ENCODE measurements at regions not wholly inside any gene's neighbourhood (a gene's known extent, or its start where the extent isn't known, plus 50 kb on each side); places are given as distances from the start of the nearest gene placed in this dataset.
"Not testable (repeated sequence)": the region's sequence is repeated elsewhere in the genome, so short reads cannot be mapped to it uniquely, and the experiment has no call there.

DNA sequence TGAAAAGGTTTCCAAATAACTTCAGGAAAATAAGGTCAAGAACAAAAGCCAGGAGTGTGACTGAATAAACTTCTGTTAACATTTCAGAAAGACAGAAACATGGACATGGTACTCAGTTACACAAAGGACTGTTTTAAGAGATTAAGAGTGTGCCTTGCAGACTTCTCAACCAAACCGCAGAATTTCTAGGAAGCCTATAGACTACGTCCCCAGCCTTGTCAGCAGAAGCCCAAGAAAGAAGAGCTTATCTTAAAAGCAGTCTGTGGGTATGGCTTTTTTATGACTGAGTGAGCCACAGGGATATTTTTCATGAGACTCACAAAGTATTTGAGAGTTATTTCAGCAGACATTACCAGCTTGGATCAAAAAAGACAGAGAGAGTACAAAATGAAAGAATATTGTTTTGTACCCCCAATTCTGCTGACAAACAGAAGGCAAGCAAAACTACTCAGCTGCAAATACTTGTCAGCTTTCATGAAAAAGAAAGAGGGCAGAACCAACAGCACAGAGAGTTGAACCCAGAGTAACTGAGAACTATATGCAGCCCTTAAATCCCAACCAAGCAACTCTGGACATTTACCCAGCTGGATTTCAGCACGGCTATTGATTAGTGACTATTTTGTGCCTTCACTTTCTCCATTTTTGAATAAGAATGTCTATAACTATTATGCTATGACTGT is 711.0 kb upstream of the CTNND2 start:
- Histone ChIP-seq H3K27me3 (no peaks in the 10 kb centered on the region), H3K4me3 (no peak overlapping the region), H3K36me3 (no peaks in the 10 kb centered on the region), H3K27ac (no peak overlapping the region), H3K4me1 (ENCODE audit: insufficient read depth) (no peaks in the 10 kb centered on the region), H3K9me3 (no peaks in the 10 kb centered on the region)
- 67 to 80% (median 70%) methylated on average over 3 of the region's 3 CpGs for WGBS, 3 donors
- TF ChIP-seq EP300 (IDR thresholded peaks at IDR 0.05) (no peak), CTCF (IDR thresholded peaks at IDR 0.05) (no peak), POLR2A (IDR thresholded peaks at IDR 0.05) (no peak)
- intact Hi-C loops (cut with DNase I): no loop called here
- no peak for DNase-seq

DNA sequence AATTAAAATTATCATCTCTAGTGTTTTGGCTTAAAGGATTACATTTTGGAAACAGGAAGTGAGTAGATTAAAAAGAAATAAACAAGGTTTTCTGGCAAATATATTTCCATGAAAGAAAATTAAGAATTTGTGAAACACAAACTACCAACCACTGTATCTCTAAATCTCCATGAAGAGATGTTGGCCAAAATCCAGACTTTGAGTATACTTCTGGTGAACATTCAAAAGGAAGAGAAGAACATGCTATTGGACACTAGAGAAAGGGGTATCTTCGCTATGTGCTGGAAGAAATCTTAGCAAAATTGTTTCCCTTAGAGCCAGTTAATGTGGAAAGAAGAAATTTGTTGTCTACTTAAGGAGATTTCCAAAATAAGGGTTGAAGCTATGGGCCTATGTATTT is 710.4 kb upstream of the CTNND2 start:
- intact Hi-C loops (cut with DNase I): no loop called here
- DNase-seq: no peak
- Histone ChIP-seq H3K27me3 (no peaks in the 10 kb centered on the region), H3K4me1 (ENCODE audit: insufficient read depth) (no peaks in the 10 kb centered on the region), H3K27ac (no peak overlapping the region), H3K9me3 (no peaks in the 10 kb centered on the region), H3K36me3 (no peaks in the 10 kb centered on the region), H3K4me3 (no peak overlapping the region)
- TF ChIP-seq EP300 (IDR thresholded peaks at IDR 0.05) (no peak), POLR2A (IDR thresholded peaks at IDR 0.05) (no peak), CTCF (IDR thresholded peaks at IDR 0.05) (no peak)
- 55 to 67% (median 56%) methylated on average over 1 of the region's 1 CpG for WGBS, 3 donors

- H3K36me3 ChIP-seq: no peaks in the 10 kb centered on the region
- intact Hi-C loops (cut with DNase I): no loop called here
- no peak for TF ChIP-seq EP300 (IDR thresholded peaks at IDR 0.05)
- TF ChIP-seq POLR2A (IDR thresholded peaks at IDR 0.05): no peak
- TF ChIP-seq CTCF (IDR thresholded peaks at IDR 0.05): no peak
Measured at GRCh38 chr5:12611132-12611531, 706.9 kb upstream of the CTNND2 start.

GRCh38 chr5:12607817-12608216 is 703.6 kb upstream of the CTNND2 start:
- H3K4me3 ChIP-seq; H3K36me3 ChIP-seq; H3K4me1 ChIP-seq (ENCODE audit: insufficient read depth); H3K27ac ChIP-seq; H3K27me3 ChIP-seq; intact Hi-C loops (cut with DNase I); H3K9me3 ChIP-seq; DNase-seq: not testable (repeated sequence)
- WGBS, 3 donors: 43 to 49% (median 46%) methylated on average over 2 of the region's 2 CpGs

More at GRCh38 chr5:12611132-12611531, 706.9 kb upstream of the CTNND2 start:
- no peaks in the 10 kb centered on the region for H3K4me1 ChIP-seq (ENCODE audit: insufficient read depth)
- no peak overlapping the region for H3K4me3 ChIP-seq
- DNase-seq: no peak
- no peak overlapping the region for H3K27ac ChIP-seq
- no peaks in the 10 kb centered on the region for H3K27me3 ChIP-seq
- no peaks in the 10 kb centered on the region for H3K9me3 ChIP-seq

- Histone ChIP-seq H3K4me1 (ENCODE audit: insufficient read depth) (no peaks in the 10 kb centered on the region), H3K9me3 (no peaks in the 10 kb centered on the region), H3K4me3 (no peak overlapping the region), H3K27me3 (no peaks in the 10 kb centered on the region), H3K27ac (no peak overlapping the region), H3K36me3 (no peaks in the 10 kb centered on the region)
- TF ChIP-seq POLR2A (IDR thresholded peaks at IDR 0.05): no peak
- TF ChIP-seq CTCF (IDR thresholded peaks at IDR 0.05): no peak
- no peak for TF ChIP-seq EP300 (IDR thresholded peaks at IDR 0.05)
- 76 to 83% (median 81%) methylated on average over 3 of the region's 3 CpGs for WGBS, 3 donors
- DNase-seq: no peak
- intact Hi-C loops (cut with DNase I): no loop called here
Measured at GRCh38 chr5:12592228-12592627, 688.0 kb upstream of the CTNND2 start.
